ENCODE measurements at regions not wholly inside any gene's neighbourhood (a gene's known extent, or its start where the extent isn't known, plus 50 kb on each side); places are given as distances from the start of the nearest gene placed in this dataset.
A peak's percentile ranks its signal among the peaks of the same experiment; 100 is the strongest.
"Not testable (repeated sequence)": the region's sequence is repeated elsewhere in the genome, so short reads cannot be mapped to it uniquely, and the experiment has no call there.

DNA sequence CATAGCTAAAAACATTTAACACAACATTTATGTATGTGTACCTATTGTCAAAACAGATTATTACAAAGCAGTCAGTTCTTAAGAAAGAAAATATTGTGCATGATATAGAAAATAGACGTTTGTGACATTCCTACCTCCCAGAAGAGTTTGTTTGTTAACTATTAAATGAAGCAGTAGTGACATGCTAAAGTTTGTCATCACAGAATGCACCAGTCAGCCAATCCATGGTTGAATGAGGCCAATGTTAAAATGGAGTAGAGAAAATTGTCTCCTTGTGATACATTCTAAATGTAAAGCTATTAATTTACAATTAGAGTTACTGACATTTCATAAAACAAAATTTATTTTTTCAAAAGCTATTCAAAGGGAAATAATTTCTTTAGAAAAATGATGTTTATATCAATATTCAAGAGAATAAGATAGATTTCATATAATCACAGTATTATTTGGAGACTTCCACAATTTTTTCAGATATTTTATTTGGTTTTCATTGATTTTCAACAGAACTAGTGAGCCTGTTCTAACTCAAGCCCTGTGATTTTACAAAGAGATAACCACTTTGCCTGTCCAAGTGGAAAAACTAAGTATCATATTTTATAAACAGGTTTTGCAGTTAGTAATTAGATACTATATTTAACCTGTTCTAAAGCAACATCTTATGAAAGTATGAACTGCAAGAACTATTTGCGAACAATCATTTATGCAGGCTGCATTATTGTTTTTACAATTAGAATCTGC lies 176.8 kb downstream of the ISL1 start:
- no peak for DNase-seq (ENCODE audit: low spot score)

DNA sequence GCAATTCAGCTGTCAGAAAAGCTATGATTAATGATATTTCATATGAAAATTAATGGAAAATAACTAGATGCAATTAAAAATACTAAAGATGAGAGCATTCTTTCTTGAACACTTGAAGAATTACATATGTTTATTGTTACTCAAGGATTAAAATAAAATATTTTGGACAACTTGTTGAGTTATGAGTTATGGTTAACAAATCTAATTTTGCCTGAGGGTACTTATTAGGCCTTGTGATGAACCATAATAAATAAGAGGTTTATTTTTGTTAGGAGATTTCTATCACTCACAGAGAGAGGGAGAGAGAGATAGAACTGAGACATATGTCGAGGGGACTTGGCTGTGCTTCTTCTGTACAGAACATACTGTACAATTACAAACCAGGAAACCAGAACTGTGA lies 183.7 kb downstream of the ISL1 start:
- DNase-seq (ENCODE audit: low spot score) = no peak

DNA sequence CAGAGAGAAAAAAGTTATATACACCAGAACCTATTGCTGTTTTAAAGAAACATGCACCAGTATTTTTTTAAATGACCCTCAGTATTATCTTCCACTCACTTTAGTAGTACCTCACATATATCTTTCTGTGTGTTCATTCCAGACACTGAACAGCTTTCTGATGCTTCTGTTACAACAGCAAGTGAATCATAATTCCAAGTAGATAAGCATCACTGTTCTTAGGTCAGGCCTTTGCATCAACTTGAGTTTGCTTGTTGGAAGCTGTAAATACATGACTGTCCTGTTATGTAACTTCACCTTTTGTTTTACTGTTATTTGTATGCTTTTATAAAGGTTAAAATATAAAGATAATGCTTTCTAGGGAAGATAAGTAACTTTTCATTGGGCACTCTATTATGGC lies 184.4 kb downstream of the ISL1 start:
- DNase-seq (ENCODE audit: low spot score) = peak; percentile 3

DNA sequence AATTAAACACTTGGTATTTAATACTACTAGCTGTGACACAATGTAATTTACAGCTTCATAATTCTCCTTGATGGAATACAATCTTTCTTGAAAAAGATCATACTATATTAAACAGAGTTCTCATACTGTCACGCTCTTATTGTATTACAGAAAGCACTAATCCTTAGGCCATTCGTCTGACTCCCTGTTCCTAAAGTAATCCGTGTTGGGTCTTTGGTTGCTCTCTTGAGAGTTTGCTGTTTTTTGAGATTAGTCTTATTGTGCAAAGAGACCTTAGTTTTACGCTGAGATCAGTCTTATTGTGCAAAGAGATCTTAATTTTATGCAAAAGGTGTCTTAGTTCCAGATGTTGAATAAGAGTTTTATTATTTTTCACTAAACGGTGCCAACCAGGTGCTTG lies 190.6 kb downstream of the ISL1 start:
- no peak for DNase-seq (ENCODE audit: low spot score)

DNA sequence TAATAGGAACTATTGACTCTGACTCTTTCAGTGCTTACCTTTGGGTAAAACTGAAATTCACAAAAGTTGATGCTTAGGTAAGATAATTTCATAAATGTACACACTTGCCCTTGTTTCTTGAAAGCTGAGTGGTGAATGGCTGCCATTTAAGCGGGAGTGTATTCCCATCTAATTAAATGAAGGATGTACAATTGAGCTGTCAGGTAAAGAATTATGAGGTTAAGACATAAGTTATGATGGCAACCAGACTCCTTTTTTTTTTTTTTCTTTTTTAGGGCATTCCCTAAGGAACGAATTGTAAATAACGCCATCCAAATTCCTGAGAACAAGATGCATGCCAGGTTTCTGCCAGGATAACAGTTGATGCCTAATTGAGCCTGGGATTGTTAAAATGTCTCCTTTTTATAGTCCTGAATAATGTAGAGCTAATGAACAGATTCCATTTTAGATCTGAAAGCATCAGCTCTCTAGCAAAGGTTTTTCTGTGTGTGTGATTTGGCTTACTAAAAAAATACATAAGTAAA lies 199.7 kb downstream of the ISL1 start:
- no peak for DNase-seq (ENCODE audit: low spot score)

DNA sequence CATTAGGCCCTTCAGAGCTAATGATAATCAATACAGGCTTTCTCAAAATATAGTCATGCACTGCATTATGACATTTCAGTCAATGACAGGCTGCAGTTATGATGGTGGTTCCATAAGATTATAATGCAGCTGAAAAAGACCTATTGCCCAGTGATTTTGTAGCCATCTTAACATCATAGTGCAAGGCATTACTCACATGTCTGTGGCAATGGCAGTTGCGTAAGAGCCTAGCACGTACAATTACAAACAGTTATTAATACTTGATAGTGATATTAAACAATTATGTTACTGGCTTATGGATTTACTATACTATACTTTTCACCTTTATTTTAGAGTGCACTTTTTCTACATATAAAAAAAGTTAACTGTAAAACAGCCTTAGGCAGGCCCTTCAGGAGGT lies 214.8 kb downstream of the ISL1 start:
- no peak for DNase-seq (ENCODE audit: low spot score)

DNA sequence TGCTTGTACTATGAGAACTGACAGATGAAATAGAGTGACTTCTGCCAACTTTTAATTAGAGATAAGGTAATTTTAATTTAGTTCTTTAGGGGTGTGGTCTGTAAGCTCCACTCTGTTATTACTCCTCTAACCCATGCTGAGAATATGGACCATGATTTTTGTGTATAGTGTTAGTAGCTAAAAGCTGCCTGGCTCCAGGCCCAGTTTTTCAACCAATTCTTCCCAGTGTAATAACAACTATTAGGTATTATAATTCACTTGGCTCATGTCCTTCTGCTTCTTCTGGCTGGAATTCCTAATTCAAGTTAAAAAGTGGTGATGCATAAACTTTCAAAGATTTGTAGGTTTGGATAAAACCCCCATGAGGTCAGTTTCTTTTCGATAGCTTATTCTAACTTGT lies 216.3 kb downstream of the ISL1 start:
- DNase-seq (ENCODE audit: low spot score) = no peak

DNA sequence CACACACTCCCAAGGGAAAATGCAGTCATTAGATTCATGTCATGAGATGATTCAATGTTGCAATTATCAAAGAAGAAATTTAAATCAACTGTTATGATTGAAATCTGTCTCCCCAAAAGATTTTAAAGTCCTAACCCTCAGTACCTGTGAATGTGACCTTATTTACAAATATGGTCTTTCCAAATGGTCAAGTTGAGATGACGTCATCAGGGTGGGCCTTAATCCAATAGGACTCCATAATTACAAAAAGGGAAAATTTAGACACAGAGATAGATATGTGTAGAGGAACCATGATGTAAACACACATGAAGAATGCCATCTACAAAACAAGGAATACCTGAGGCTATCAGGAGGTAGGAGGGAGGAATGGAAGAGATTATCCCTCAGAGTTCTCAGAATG lies 221.1 kb downstream of the ISL1 start:
- no peak for DNase-seq (ENCODE audit: low spot score)

DNA sequence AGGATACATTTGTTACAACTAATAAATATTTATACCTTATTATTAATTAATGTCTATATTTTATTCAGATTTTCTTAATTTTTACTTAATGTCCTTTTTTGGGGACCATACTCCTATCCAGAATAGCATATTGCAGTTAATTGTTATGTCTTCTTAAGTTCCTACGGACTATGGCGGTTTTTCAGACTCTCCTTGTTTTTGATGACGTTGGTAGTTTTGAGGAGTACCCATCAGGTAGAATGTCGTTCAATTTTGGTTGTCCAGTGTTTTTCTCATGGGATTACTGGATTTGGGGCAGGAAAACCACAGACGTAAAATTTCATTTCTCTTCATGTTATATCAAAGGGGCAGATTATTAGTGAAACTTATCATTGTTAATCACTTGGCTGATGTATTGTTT lies 223.7 kb downstream of the ISL1 start:
- no peak for DNase-seq (ENCODE audit: low spot score)

DNA sequence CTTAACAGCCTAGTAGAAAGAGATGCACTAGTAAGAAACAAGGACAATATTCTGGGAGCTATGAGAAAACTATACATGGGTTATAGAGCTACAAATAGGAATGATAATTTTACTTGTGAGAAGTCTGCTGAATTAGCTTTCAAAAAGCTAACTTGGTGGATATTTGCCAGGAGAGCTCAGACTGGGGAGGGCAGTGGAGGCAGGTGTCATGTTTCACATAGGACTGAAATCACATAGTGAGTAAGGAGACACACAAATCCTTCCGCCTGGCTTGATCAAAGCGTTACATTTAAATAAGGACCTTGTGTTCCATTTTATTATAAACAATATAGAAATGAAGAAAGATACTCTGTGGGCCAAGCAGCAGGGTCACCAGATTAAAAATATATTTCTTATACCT lies 235.0 kb downstream of the ISL1 start:
- no peak for DNase-seq (ENCODE audit: low spot score)

DNA sequence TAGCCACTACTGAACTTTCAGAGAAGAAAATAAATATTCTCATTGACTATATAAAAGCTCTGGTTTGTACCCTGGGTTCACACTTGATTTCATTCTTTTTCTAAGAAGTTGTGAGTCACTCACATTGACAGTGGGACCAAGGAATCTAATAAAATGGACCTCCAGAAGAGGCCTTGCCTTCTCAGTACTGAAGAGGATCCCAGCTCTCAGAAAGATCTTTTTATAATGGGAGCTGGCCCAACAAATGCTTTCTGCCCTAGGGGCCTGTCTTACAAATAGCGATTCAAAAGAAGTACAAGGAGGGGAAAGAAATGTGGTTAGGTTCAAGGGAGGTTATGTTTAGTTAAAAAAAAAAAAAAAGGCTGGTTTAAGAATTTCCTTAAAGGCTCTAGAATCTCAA lies 237.9 kb downstream of the ISL1 start:
- DNase-seq (ENCODE audit: low spot score) = no peak

DNA sequence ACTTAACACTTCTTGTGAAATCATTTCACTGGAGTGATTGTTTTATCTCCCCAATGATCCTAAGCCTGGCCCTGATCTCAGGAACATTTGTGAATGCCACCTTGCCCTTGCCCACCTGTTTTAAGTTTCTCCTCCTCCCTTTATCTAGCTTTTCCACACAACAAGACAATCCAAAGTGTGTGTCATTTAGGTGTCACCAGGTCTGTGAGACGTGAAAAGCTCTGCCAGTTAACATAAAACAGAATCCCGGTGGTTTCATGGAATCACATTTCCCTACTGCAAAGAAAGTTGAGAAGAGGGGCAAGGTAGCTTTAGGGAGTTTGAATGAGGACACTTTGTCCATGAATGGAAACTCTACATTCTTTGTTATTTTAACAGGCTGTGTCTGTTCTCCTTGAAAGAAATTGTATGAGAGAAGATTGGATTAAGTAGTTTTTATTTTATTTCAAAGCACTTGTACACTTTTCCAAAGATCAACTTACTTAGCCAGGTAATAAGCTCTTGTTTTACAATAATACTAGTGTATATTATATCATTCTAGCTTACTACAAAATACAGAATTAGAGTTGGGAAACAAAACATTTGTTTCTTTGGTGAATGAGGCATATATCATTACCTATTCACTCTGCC lies 239.0 kb downstream of the ISL1 start:
- DNase-seq (ENCODE audit: low spot score) = no peak

DNA sequence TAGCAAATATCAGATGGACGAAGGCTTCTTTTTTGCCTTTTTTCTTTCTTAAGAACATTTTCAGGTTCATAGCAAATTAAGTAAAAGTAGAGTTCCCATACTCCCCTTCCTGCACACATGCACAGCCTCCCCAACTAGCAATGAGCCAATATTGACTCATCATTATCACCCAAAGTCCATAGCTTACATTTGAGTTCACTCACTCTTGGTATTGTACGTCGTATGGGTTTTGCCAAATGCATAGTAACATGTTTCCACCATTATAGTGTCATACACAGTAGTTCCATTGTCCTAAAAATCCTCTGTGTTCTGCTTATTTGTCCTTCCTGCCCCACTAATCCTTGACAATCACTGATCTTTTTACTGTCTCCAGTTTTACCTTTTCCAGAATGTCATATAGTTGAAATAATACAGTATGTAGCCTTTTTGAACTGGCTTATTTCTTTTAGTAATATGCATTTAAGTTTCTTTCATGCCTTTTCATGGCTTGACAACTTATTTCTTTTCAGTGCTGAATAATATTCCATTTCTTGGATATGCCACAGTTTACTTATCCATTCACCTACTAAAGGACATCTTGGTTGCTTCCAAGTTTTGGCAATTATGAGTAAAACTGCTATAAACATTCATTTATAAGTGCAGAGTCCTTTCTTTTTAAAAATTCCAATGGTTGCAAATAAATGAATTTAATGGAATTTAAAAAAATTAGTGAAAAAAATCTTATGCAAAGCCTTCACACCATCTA lies 242.1 kb downstream of the ISL1 start:
- DNase-seq (ENCODE audit: low spot score) = no peak

DNA sequence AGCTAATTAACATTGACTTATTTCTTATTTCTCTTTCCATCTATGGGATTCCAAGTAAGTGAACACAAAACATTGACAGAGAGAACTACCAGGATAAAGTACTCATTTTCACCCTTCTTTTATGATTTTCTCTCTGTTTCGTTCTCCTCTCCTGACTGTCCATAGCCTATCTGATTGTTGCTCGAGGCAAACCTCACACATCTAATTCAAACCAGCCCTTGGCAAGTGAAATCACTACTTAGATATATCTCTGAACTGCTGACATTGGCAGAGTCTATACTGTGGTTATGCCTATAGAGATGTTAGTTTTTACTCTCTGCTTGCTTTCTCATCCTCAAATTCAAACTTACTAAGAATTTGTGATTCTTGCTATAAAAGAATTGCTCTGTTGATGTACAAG lies 248.8 kb downstream of the ISL1 start:
- no peak for DNase-seq (ENCODE audit: low spot score)

DNA sequence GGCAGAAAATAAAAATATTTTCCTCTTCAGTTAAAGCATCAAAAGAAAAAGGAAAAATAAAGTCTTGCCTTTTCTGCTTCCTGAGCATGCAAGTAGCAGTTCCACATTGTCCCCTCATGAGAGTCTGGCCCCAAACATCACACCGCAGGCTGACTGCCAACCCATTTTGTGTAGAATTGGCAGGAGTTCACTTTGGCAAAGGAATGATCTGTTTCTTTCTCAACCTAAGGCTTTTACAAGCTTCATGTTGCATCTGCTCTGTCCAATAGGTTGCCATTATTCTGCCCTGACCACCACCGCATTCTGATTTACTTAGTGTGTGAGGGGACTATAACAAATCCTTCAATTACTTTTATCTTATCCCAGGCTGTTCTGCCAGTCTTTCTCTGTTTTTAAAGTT lies 249.5 kb downstream of the ISL1 start:
- no peak for DNase-seq (ENCODE audit: low spot score)

DNA sequence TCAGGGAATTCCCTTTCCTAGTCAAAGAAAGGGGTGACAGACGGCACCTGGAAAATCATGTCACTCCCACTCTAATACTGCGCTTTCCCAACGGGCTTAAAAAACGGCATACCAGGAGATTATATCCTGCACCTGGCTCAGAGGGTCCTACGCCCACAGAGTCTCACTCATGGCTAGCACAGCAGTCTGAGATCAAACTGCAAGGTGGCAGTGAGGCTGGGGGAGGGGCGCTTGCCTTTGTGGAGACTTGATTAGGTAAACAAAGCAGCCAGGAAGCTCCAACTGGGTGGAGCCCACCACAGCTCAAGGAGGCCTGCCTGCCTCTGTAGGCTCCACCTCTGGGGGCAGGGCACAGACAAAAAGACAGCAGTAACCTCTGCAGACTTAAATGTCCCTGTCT lies 253.7 kb downstream of the ISL1 start:
- not testable (repeated sequence) for DNase-seq (ENCODE audit: low spot score)

DNA sequence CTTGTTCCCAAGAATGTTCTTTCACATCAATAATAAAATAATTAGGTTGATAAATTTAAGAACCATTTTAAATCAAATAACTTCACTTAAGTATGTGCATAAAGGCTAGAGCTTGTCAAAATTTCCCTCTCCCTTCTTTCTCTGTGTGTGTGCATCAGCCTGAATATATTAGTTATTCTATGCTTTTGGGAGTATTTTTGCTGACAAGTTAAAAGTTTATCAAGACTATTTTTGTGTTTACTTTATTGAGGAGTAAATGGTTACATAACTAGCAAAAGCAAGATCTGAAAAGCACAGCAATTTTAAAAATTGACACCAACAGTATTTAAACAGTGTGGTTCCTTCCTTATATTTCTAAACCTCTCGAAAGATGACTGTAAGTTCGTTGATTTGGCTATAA lies 261.7 kb downstream of the ISL1 start:
- DNase-seq (ENCODE audit: low spot score) = no peak

DNA sequence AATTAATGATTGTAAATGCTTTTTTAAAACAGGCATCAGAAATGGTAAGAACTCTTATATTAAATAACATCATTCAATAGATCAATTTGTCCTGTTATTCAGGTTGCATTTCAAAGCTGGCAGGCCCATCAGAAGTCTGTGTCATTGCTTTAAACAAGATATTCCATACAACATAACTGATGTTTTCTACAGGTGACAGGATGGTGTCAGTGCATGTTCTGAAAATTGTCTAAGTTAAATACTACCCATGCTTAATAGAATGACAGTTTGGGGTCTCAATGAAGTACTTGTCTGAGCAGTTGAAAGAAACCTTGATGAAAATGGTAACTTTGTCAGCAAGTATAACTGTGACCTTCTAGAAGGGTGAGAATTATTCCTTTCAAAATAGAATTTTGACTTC lies 263.2 kb downstream of the ISL1 start:
- DNase-seq (ENCODE audit: low spot score) = no peak

DNA sequence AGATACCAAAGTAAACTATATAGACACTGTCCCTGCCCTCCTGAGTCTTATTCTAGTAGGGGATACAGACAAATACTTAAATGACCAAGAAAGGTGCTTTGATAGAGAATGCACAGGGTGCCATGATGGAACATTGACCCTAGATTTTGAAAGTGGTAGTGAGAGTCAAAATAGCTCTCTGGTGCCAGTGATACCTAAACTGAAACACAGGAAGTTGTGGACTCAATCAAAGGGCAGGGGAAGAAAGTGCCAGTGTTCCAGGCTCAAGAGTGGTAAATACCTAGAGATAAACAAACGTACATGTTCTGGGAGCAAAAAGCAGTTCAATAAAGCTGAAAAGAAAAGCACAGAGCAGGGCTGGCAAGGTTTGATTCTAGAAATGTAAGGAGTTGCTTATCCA lies 267.6 kb downstream of the ISL1 start:
- DNase-seq (ENCODE audit: low spot score) = no peak

DNA sequence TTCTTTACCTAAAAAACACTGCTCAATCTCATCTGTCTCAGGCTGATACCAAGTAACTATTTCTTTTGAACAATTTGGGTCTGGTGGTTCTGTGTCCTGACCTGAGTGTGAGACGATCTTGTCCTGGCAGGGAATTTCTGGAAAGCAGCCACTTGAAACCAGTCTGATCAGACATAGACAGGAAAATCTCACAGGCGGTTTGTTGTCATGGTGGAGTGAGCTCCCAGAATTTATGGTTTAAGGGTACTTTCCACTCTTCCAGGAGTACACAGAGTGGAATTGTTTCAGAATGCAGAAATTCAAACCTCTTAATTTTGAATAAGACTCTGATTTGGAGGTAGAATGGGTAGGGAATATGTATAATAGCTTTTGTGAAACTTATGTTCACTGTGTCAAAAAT lies 268.2 kb downstream of the ISL1 start:
- DNase-seq (ENCODE audit: low spot score) = no peak

DNA sequence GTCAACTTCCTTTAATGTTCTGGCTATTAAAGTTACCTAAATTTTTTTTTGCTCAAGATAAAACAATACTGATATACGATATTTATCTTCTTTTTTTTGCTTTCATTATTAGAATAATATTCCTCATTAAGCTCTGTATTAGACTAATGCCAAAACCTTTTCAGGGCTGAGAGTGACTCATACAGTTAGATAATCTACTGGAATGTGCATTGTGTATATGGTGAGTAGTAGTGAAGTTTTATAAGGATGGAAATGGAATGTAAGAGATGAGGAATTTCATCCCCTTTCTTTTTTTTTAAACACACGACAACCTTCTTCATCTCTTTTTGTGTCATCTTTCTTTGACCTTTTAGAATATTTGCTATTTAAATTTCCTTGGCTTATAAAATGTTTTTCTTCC lies 268.6 kb downstream of the ISL1 start:
- DNase-seq (ENCODE audit: low spot score) = peak; percentile 27

DNA sequence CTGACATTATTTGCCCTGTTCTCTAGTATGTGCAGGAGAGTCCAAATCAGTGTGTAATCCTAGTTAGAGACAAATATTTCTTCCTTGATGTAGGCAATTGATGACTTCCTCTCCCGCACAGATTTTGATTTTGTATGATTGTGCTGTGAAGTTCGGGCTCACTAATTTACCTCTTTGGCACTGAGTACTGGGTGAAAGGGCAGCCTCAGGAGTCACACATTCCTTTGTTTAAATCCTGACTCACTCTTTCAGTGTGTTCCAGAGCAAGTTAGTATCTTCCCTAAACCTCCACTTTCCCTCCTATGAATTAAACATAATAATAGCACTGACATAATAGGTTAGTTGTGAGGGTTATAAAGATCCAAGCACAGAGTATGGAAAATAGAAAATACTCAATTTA lies 269.7 kb downstream of the ISL1 start:
- DNase-seq (ENCODE audit: low spot score) = no peak

Measured in RKO (cell line).